Brain pericyte (primary cell): ENCODE measurements at regions not wholly inside any gene's neighbourhood (a gene's known extent, or its start where the extent isn't known, plus 50 kb on each side); places are given as distances from the start of the nearest gene placed in this dataset.

Experiments
- DNase-seq: peaks from one replicate; pipeline ENCODE4 v3.0.0-alpha.2; 2012; ENCODE audit warnings: low read depth, low spot score

- DNase-seq = no peak
Observed at GRCh38 chr2:230642966-230643365, 69.7 kb upstream of the CAB39 start.

GRCh38 chr2:230643576-230644291 lies 68.9 kb upstream of the CAB39 start:
- DNase-seq = no peak

- DNase-seq = no peak
Observed at GRCh38 chr2:230644356-230644935, 68.2 kb upstream of the CAB39 start.

GRCh38 chr2:230648356-230648755 lies 64.3 kb upstream of the CAB39 start:
- DNase-seq = no peak

- no peak for DNase-seq
Observed at GRCh38 chr2:230650585-230651137, 62.0 kb upstream of the CAB39 start.

- DNase-seq = no peak
Observed at GRCh38 chr2:230654057-230654456, 58.6 kb upstream of the CAB39 start.

- no peak for DNase-seq
Observed at GRCh38 chr2:230657462-230657861, 55.2 kb upstream of the CAB39 start.

- DNase-seq = no peak
Observed at GRCh38 chr2:230657906-230658305, 54.7 kb upstream of the CAB39 start.

GRCh38 chr2:230658577-230658876 lies 54.1 kb upstream of the CAB39 start:
- no peak for DNase-seq

- DNase-seq = no peak
Observed at GRCh38 chr2:230658877-230659652, 53.6 kb upstream of the CAB39 start.

GRCh38 chr2:230660294-230661060 lies 52.2 kb upstream of the CAB39 start:
- DNase-seq = no peak

- DNase-seq = no peak
Observed at GRCh38 chr2:230661072-230661957, 51.3 kb upstream of the CAB39 start.
